ENCODE measurements at regions not wholly inside any gene's neighbourhood (a gene's known extent, or its start where the extent isn't known, plus 50 kb on each side); places are given as distances from the start of the nearest gene placed in this dataset.

GRCh38 chr7:155173905-155174304 is 103.8 kb downstream of the HTR5A start:
- ChIA-PET CTCF (interaction anchor here (0.6 kb wide), 1 partner anchor 11 kb away, joined by 3 read pairs; no protein-coding TSS in a partner anchor), POLR2A (no interaction called here)
- H3K4me1 Mint-ChIP-seq (ENCODE audit: insufficient read depth, unreplicated experiment) = no peaks in the 10 kb centered on the region
- intact Hi-C loops (cut with micrococcal nuclease) = no loop called here
- no peak for TF ChIP-seq CTCF (IDR thresholded peaks at IDR 0.05; ENCODE audit: unreplicated experiment)
- H3K4me3 Mint-ChIP-seq (ENCODE audit: unreplicated experiment) = no peak overlapping the region
- H3K36me3 Mint-ChIP-seq (ENCODE audit: insufficient read depth, unreplicated experiment) = no peaks in the 10 kb centered on the region
- no peaks in the 10 kb centered on the region for H3K9me3 Mint-ChIP-seq (ENCODE audit: unreplicated experiment)
- BruUV-seq (replicated peaks) = no TSS peak
- DNase-seq (ENCODE audit: unreplicated experiment) = no peak
- H3K27ac Mint-ChIP-seq (ENCODE audit: low read depth, unreplicated experiment) = no peak overlapping the region
- H3K27me3 Mint-ChIP-seq (ENCODE audit: insufficient read depth, unreplicated experiment) = no peaks in the 10 kb centered on the region

- CTCF ChIA-PET = no interaction called here
Observed at GRCh38 chr7:155178096-155178495, 108.0 kb downstream of the HTR5A start.

GRCh38 chr7:155181768-155182167 is 111.6 kb downstream of the HTR5A start:
- intact Hi-C loops (cut with micrococcal nuclease) = no loop called here
- Mint-ChIP-seq H3K9me3 (ENCODE audit: unreplicated experiment) (peaks cover 20% of the 10 kb centered on the region), H3K4me3 (ENCODE audit: unreplicated experiment) (no peak overlapping the region), H3K36me3 (ENCODE audit: insufficient read depth, unreplicated experiment) (no peaks in the 10 kb centered on the region), H3K27me3 (ENCODE audit: insufficient read depth, unreplicated experiment) (no peaks in the 10 kb centered on the region), H3K4me1 (ENCODE audit: insufficient read depth, unreplicated experiment) (no peaks in the 10 kb centered on the region), H3K27ac (ENCODE audit: low read depth, unreplicated experiment) (no peak overlapping the region)
- POLR2A ChIA-PET = interaction anchor here (0.7 kb wide), 1 partner anchor 107 kb away, joined by 3 read pairs; no protein-coding TSS in a partner anchor
- CTCF ChIA-PET = interaction anchor here (2.2 kb wide), 1 partner anchor 163 kb away, joined by 7 read pairs; no protein-coding TSS in a partner anchor
- no peak for TF ChIP-seq CTCF (IDR thresholded peaks at IDR 0.05; ENCODE audit: unreplicated experiment)
- BruUV-seq (replicated peaks) = no TSS peak
- DNase-seq (ENCODE audit: unreplicated experiment) = no peak

More at GRCh38 chr7:155178096-155178495, 108.0 kb downstream of the HTR5A start:
- intact Hi-C loops (cut with micrococcal nuclease) = no loop called here
- Mint-ChIP-seq H3K27ac (ENCODE audit: low read depth, unreplicated experiment) (no peak overlapping the region), H3K9me3 (ENCODE audit: unreplicated experiment) (peaks cover 2% of the 10 kb centered on the region), H3K4me3 (ENCODE audit: unreplicated experiment) (no peak overlapping the region), H3K36me3 (ENCODE audit: insufficient read depth, unreplicated experiment) (no peaks in the 10 kb centered on the region), H3K27me3 (ENCODE audit: insufficient read depth, unreplicated experiment) (no peaks in the 10 kb centered on the region), H3K4me1 (ENCODE audit: insufficient read depth, unreplicated experiment) (no peaks in the 10 kb centered on the region)
- no peak for TF ChIP-seq CTCF (IDR thresholded peaks at IDR 0.05; ENCODE audit: unreplicated experiment)
- BruUV-seq (replicated peaks) = no TSS peak
- POLR2A ChIA-PET = no interaction called here
- no peak for DNase-seq (ENCODE audit: unreplicated experiment)

GRCh38 chr7:155182406-155182970 is 112.4 kb downstream of the HTR5A start:
- no TSS peak for BruUV-seq (replicated peaks)
- Mint-ChIP-seq H3K9me3 (ENCODE audit: unreplicated experiment) (peaks cover 20% of the 10 kb centered on the region), H3K4me3 (ENCODE audit: unreplicated experiment) (no peak overlapping the region), H3K27ac (ENCODE audit: low read depth, unreplicated experiment) (no peak overlapping the region), H3K36me3 (ENCODE audit: insufficient read depth, unreplicated experiment) (no peaks in the 10 kb centered on the region), H3K27me3 (ENCODE audit: insufficient read depth, unreplicated experiment) (no peaks in the 10 kb centered on the region), H3K4me1 (ENCODE audit: insufficient read depth, unreplicated experiment) (no peaks in the 10 kb centered on the region)
- TF ChIP-seq CTCF (IDR thresholded peaks at IDR 0.05; ENCODE audit: unreplicated experiment) = no peak
- ChIA-PET POLR2A (no interaction called here), CTCF (interaction anchor here (2.2 kb wide), 1 partner anchor 163 kb away, joined by 7 read pairs; no protein-coding TSS in a partner anchor)
- no peak for DNase-seq (ENCODE audit: unreplicated experiment)
- intact Hi-C loops (cut with micrococcal nuclease) = no loop called here
